HEK293 (cell line): ENCODE measurements at regions not wholly inside any gene's neighbourhood (a gene's known extent, or its start where the extent isn't known, plus 50 kb on each side); places are given as distances from the start of the nearest gene placed in this dataset.

Source experiments
- CTCF ChIP-seq: fragments of 450-650 bp; formaldehyde crosslinking; IDR thresholded peaks from 2 replicates; pipeline ENCODE4 v1.5.1; 2016; ENCODE audit warnings: missing biosample characterization, missing genetic modification characterization
- PRDM10 ChIP-seq: fragments of 450-650 bp; formaldehyde crosslinking; IDR thresholded peaks from 2 replicates; pipeline ENCODE4 v1.5.1; 2016; ENCODE audit warnings: missing biosample characterization, missing genetic modification characterization
- ZNF248 ChIP-seq: fragments of 450-650 bp; formaldehyde crosslinking; IDR thresholded peaks from 2 replicates; pipeline ENCODE4 v1.5.1; 2017; ENCODE audit warnings: missing biosample characterization, missing genetic modification characterization

DNA sequence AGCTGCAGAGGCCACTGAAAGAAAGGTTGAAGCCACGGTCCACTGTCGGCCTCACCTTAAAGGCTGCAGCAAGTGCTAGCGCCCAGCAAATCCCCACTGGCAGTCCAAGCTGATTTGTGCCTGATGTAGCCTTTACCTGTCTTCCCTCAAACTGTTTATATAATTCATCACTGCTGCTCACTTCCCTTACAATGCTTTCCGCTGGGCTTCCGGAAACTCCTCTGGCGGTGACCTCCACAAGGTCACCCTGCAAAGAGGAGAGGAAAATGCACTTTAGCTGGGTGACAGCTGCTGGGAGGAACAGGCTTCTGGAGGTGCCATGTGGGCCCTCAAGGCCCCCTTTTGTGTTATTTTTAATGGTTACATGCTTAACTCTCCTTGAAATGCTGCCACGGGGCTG, 126.2 kb downstream of the CMPK2 start:
- TF ChIP-seq CTCF (tag by site-specific recombination): no peak
- TF ChIP-seq PRDM10 (tag by site-specific recombination): no peak
- no peak for TF ChIP-seq ZNF248 (tag by site-specific recombination)
